ENCODE measurements at regions not wholly inside any gene's neighbourhood (a gene's known extent, or its start where the extent isn't known, plus 50 kb on each side); places are given as distances from the start of the nearest gene placed in this dataset.

DNA sequence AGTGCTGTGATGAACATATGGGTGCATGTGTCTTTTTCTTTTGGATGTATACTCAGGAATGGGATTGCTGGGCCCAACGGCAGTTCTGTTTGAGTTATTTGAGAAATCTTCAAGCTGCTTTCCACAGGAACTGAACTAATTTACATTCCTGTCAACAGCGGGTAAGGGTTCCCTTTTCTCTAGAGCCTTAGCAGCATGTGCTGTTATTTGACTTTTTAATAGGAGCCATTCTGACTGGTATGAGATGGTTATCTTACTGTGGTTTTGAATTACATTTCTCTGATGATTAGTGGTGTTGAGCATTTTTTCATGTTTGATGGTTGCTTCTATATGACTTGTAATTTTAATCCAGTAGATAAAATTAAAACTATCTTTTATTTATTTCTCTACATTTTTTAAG is 1168.6 kb upstream of the ALCAM start:
- TF ChIP-seq POLR2AphosphoS5 (IDR thresholded peaks at IDR 0.05), result no peak
- TF ChIP-seq, protein P1, sequence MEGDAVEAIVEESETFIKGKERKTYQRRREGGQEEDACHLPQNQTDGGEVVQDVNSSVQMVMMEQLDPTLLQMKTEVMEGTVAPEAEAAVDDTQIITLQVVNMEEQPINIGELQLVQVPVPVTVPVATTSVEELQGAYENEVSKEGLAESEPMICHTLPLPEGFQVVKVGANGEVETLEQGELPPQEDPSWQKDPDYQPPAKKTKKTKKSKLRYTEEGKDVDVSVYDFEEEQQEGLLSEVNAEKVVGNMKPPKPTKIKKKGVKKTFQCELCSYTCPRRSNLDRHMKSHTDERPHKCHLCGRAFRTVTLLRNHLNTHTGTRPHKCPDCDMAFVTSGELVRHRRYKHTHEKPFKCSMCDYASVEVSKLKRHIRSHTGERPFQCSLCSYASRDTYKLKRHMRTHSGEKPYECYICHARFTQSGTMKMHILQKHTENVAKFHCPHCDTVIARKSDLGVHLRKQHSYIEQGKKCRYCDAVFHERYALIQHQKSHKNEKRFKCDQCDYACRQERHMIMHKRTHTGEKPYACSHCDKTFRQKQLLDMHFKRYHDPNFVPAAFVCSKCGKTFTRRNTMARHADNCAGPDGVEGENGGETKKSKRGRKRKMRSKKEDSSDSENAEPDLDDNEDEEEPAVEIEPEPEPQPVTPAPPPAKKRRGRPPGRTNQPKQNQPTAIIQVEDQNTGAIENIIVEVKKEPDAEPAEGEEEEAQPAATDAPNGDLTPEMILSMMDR (IDR thresholded peaks at IDR 0.05), result no peak

Measured in sigmoid colon (tissue), 4 donors.